ENCODE measurements at regions not wholly inside any gene's neighbourhood (a gene's known extent, or its start where the extent isn't known, plus 50 kb on each side); places are given as distances from the start of the nearest gene placed in this dataset.

GRCh38 chr15:53811530-53811929 lies 52.1 kb upstream of the WDR72 start:
- TF ChIP-seq POLR2AphosphoS5 (IDR thresholded peaks at IDR 0.05; ENCODE audit: borderline replicate concordance, low read depth, low read length) (no peak), EZH2 (IDR thresholded peaks at IDR 0.05) (no peak), FOXP2 (optimal IDR thresholded peaks at IDR 0.05; ENCODE audit: control extremely low read depth, extremely low read length, insufficient read depth) (no peak)
